WTC11 (cell line): ENCODE measurements at regions not wholly inside any gene's neighbourhood (a gene's known extent, or its start where the extent isn't known, plus 50 kb on each side); places are given as distances from the start of the nearest gene placed in this dataset.

Experiments
- ATAC-seq: fragments of 200-7000 bp; cut with Tn5 transposase; 2 replicates; pipeline ENCODE4 v1.10.0; 2021; ENCODE audit warnings: mild to moderate bottlenecking, moderate library complexity
- CTCF ChIA-PET: fragments of 300-600 bp; sonication (Branson Sonifier 250); formaldehyde crosslinking; loops from one replicate; lab custom pipeline; 2021; ENCODE audit warnings: antibody characterized with exemption; lab: Charles Lee
- POLR2A ChIA-PET: fragments of 350-600 bp; sonication (Branson Sonifier 250); formaldehyde crosslinking; loops from one replicate; lab custom pipeline; 2021; ENCODE audit warnings: antibody characterized with exemption; lab: Charles Lee
- DNase-seq: peaks from one replicate; pipeline ENCODE4 v3.0.0; 2021; ENCODE audit warnings: low spot score
- H3K27ac Mint-ChIP-seq: 2 replicates; pipeline ENCODE4 v1.8.0; 2021; ENCODE audit warnings: mixed read lengths
- H3K27me3 Mint-ChIP-seq: 2 replicates; pipeline ENCODE4 v1.8.0; 2021; ENCODE audit warnings: low read depth, mild to moderate bottlenecking, moderate library complexity, mixed read lengths
- H3K36me3 Mint-ChIP-seq: 2 replicates; pipeline ENCODE4 v1.8.0; 2021; ENCODE audit warnings: mixed read lengths
- H3K4me1 Mint-ChIP-seq: 2 replicates; pipeline ENCODE4 v1.8.0; 2022; ENCODE audit warnings: mixed read lengths
- H3K4me3 Mint-ChIP-seq: 2 replicates; pipeline ENCODE4 v1.8.0; 2021; ENCODE audit warnings: mild to moderate bottlenecking, moderate library complexity, mixed read lengths
- H3K9me3 Mint-ChIP-seq: 2 replicates; pipeline ENCODE4 v1.8.0; 2021; ENCODE audit warnings: mixed read lengths
- AR ChIP-seq: fragments of 250-450 bp; sonication (Bioruptor Pico); IDR thresholded peaks from 2 replicates; pipeline ENCODE4 v1.9.0; 2021; ENCODE audit warnings: mild to moderate bottlenecking
- ATF6 ChIP-seq: sonication (generic); formaldehyde crosslinking; IDR thresholded peaks from 2 replicates; pipeline ENCODE4 v1.8.1; 2023; ENCODE audit warnings: mild to moderate bottlenecking, missing genetic modification reagents
- CREB1 ChIP-seq: sonication (generic); formaldehyde crosslinking; IDR thresholded peaks from 2 replicates; pipeline ENCODE4 v1.8.0; 2023; ENCODE audit warnings: mild to moderate bottlenecking, missing genetic modification reagents
- CREM ChIP-seq: sonication (generic); formaldehyde crosslinking; IDR thresholded peaks from 2 replicates; pipeline ENCODE4 v1.8.1; 2022; ENCODE audit warnings: mild to moderate bottlenecking, missing genetic modification reagents, moderate library complexity
- EMX1 ChIP-seq: fragments of 250-450 bp; sonication (Bioruptor Pico); IDR thresholded peaks from 2 replicates; pipeline ENCODE4 v1.8.0; 2021; ENCODE audit warnings: mild to moderate bottlenecking
- FOXK1 ChIP-seq: sonication (generic); formaldehyde crosslinking; IDR thresholded peaks from 2 replicates; pipeline ENCODE4 v1.8.0; 2022; ENCODE audit warnings: mild to moderate bottlenecking, moderate library complexity, missing genetic modification reagents
- GRHL2 ChIP-seq: fragments of 250-450 bp; sonication (Bioruptor Pico); IDR thresholded peaks from 2 replicates; pipeline ENCODE4 v1.8.0; 2022; ENCODE audit warnings: mild to moderate bottlenecking, moderate library complexity; ENCODE audit not compliant: insufficient replicate concordance, severe bottlenecking
- HMGXB4 ChIP-seq: sonication (generic); formaldehyde crosslinking; IDR thresholded peaks from 2 replicates; pipeline ENCODE4 v1.8.1; 2023; ENCODE audit warnings: mild to moderate bottlenecking, moderate library complexity, missing genetic modification reagents
- IRF2 ChIP-seq: sonication (generic); formaldehyde crosslinking; IDR thresholded peaks from 2 replicates; pipeline ENCODE4 v1.8.0; 2022; ENCODE audit warnings: low read depth, missing genetic modification reagents, borderline replicate concordance
- MXD4 ChIP-seq: fragments of 250-450 bp; sonication (Bioruptor Pico); IDR thresholded peaks from 2 replicates; pipeline ENCODE4 v1.8.0; 2021; ENCODE audit warnings: mild to moderate bottlenecking, moderate library complexity, borderline replicate concordance
- NFATC4 ChIP-seq: fragments of 250-450 bp; sonication (Bioruptor Pico); IDR thresholded peaks from 2 replicates; pipeline ENCODE4 v1.9.0; 2021; ENCODE audit warnings: mild to moderate bottlenecking
- NR2C2 ChIP-seq: sonication (generic); formaldehyde crosslinking; IDR thresholded peaks from 2 replicates; pipeline ENCODE4 v1.8.0; 2022; ENCODE audit warnings: mild to moderate bottlenecking, missing genetic modification reagents
- SMAD4 ChIP-seq: sonication (generic); formaldehyde crosslinking; IDR thresholded peaks from 2 replicates; pipeline ENCODE4 v1.8.0; 2022; ENCODE audit warnings: mild to moderate bottlenecking, missing genetic modification reagents
- SP1 ChIP-seq: sonication (generic); formaldehyde crosslinking; conservative IDR thresholded peaks from 2 replicates; pipeline ENCODE4 v1.8.1; 2022; ENCODE audit warnings: missing genetic modification reagents
- ZNF138 ChIP-seq: sonication (generic); formaldehyde crosslinking; conservative IDR thresholded peaks from 2 replicates; pipeline ENCODE4 v1.8.1; 2022; ENCODE audit warnings: mild to moderate bottlenecking, moderate library complexity, missing genetic modification reagents
- ZNF396 ChIP-seq: fragments of 250-450 bp; sonication (Bioruptor Pico); IDR thresholded peaks from 2 replicates; pipeline ENCODE4 v1.8.0; 2021; ENCODE audit warnings: mild to moderate bottlenecking, moderate library complexity, borderline replicate concordance
- TF ChIP-seq, protein P1 (sequence below): sonication (generic); formaldehyde crosslinking; IDR thresholded peaks from 2 replicates; pipeline ENCODE4 v1.8.0; 2023; ENCODE audit warnings: mild to moderate bottlenecking, missing genetic modification reagents
- TF ChIP-seq, protein P2 (sequence below): sonication (generic); formaldehyde crosslinking; conservative IDR thresholded peaks from 2 replicates; pipeline ENCODE4 v1.8.1; 2022; ENCODE audit warnings: mild to moderate bottlenecking, missing genetic modification reagents
- TF ChIP-seq, protein P3 (sequence below): sonication (generic); formaldehyde crosslinking; conservative IDR thresholded peaks from 2 replicates; pipeline ENCODE4 v1.8.1; 2023; ENCODE audit warnings: mild to moderate bottlenecking, low read depth, missing genetic modification reagents, moderate library complexity
- TF ChIP-seq, protein P4 (sequence below): fragments of 250-450 bp; sonication (Bioruptor Pico); IDR thresholded peaks from 2 replicates; pipeline ENCODE4 v2.1.2; 2022; ENCODE audit warnings: mild to moderate bottlenecking, moderate library complexity

GRCh38 chr13:26923824-26924605 lies 163.4 kb upstream of the GPR12 start:
- no peak overlapping the region for H3K4me3 Mint-ChIP-seq
- no peaks in the 10 kb centered on the region; the same call in 1 of the 2 replicates for H3K27me3 Mint-ChIP-seq
- no peak for ATAC-seq
- H3K36me3 Mint-ChIP-seq: no peaks in the 10 kb centered on the region
- H3K4me1 Mint-ChIP-seq: no peaks in the 10 kb centered on the region
- CTCF ChIA-PET: interaction anchor here (1.3 kb wide), 1 partner anchor 51 kb away, joined by 4 read pairs; no protein-coding TSS in a partner anchor
- no peak overlapping the region for H3K27ac Mint-ChIP-seq
- DNase-seq: no peak
- no peaks in the 10 kb centered on the region for H3K9me3 Mint-ChIP-seq
- no peak for TF ChIP-seq CREB1
- no peak for TF ChIP-seq FOXK1 (CRISPR knock-in tag)
- TF ChIP-seq MXD4 (CRISPR knock-in tag): no peak
- TF ChIP-seq NR2C2 (CRISPR knock-in tag): no peak
- no peak for TF ChIP-seq ZNF396
- TF ChIP-seq AR (CRISPR knock-in tag): no peak
- TF ChIP-seq, protein P1, sequence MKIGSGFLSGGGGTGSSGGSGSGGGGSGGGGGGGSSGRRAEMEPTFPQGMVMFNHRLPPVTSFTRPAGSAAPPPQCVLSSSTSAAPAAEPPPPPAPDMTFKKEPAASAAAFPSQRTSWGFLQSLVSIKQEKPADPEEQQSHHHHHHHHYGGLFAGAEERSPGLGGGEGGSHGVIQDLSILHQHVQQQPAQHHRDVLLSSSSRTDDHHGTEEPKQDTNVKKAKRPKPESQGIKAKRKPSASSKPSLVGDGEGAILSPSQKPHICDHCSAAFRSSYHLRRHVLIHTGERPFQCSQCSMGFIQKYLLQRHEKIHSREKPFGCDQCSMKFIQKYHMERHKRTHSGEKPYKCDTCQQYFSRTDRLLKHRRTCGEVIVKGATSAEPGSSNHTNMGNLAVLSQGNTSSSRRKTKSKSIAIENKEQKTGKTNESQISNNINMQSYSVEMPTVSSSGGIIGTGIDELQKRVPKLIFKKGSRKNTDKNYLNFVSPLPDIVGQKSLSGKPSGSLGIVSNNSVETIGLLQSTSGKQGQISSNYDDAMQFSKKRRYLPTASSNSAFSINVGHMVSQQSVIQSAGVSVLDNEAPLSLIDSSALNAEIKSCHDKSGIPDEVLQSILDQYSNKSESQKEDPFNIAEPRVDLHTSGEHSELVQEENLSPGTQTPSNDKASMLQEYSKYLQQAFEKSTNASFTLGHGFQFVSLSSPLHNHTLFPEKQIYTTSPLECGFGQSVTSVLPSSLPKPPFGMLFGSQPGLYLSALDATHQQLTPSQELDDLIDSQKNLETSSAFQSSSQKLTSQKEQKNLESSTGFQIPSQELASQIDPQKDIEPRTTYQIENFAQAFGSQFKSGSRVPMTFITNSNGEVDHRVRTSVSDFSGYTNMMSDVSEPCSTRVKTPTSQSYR (CRISPR knock-in tag): no peak
- TF ChIP-seq IRF2: no peak
- TF ChIP-seq, protein P2, sequence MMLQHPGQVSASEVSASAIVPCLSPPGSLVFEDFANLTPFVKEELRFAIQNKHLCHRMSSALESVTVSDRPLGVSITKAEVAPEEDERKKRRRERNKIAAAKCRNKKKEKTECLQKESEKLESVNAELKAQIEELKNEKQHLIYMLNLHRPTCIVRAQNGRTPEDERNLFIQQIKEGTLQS (CRISPR knock-in tag): no peak
- no peak for TF ChIP-seq ATF6 (CRISPR knock-in tag)
- TF ChIP-seq, protein P3, sequence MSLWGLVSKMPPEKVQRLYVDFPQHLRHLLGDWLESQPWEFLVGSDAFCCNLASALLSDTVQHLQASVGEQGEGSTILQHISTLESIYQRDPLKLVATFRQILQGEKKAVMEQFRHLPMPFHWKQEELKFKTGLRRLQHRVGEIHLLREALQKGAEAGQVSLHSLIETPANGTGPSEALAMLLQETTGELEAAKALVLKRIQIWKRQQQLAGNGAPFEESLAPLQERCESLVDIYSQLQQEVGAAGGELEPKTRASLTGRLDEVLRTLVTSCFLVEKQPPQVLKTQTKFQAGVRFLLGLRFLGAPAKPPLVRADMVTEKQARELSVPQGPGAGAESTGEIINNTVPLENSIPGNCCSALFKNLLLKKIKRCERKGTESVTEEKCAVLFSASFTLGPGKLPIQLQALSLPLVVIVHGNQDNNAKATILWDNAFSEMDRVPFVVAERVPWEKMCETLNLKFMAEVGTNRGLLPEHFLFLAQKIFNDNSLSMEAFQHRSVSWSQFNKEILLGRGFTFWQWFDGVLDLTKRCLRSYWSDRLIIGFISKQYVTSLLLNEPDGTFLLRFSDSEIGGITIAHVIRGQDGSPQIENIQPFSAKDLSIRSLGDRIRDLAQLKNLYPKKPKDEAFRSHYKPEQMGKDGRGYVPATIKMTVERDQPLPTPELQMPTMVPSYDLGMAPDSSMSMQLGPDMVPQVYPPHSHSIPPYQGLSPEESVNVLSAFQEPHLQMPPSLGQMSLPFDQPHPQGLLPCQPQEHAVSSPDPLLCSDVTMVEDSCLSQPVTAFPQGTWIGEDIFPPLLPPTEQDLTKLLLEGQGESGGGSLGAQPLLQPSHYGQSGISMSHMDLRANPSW: no peak
- TF ChIP-seq, all 79 proteins: peak for 0
- POLR2A ChIA-PET: no interaction called here

DNA sequence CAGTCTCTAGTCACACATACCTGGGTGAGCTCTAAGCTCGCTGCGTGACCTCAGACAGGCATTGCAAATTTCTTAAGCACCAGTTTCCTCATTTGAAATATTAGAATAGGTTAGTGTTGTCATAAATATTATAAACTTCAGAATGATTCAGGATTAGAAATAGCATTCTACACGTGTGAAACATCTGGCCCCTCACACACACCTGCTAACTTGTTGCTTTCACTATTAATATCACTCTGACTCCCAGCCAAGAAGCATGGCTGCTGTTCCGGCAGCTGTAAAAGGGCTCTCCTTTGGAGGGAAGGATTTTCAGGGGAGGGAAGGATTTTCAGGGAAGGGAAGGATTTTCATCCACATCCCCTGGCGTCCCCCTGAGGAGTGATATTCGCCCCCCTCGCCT lies 161.3 kb upstream of the GPR12 start:
- ATAC-seq (no peak), DNase-seq (no peak)
- CTCF ChIA-PET: no interaction called here

More for the DNA sequence above, 161.3 kb upstream of the GPR12 start:
- Mint-ChIP-seq H3K36me3 (no peaks in the 10 kb centered on the region), H3K4me3 (no peak overlapping the region), H3K4me1 (no peaks in the 10 kb centered on the region), H3K9me3 (no peaks in the 10 kb centered on the region), H3K27me3 (no peaks in the 10 kb centered on the region; the same call in 1 of the 2 replicates), H3K27ac (no peak overlapping the region)
- POLR2A ChIA-PET: no interaction called here
- no peak for TF ChIP-seq GRHL2
- no peak for TF ChIP-seq SP1
- no peak for TF ChIP-seq SMAD4 (CRISPR knock-in tag)
- no peak for TF ChIP-seq CREM (CRISPR knock-in tag)
- TF ChIP-seq NFATC4 (CRISPR knock-in tag): no peak
- no peak for TF ChIP-seq ZNF138 (CRISPR knock-in tag)
- TF ChIP-seq HMGXB4 (CRISPR knock-in tag): no peak
- TF ChIP-seq, protein P4, sequence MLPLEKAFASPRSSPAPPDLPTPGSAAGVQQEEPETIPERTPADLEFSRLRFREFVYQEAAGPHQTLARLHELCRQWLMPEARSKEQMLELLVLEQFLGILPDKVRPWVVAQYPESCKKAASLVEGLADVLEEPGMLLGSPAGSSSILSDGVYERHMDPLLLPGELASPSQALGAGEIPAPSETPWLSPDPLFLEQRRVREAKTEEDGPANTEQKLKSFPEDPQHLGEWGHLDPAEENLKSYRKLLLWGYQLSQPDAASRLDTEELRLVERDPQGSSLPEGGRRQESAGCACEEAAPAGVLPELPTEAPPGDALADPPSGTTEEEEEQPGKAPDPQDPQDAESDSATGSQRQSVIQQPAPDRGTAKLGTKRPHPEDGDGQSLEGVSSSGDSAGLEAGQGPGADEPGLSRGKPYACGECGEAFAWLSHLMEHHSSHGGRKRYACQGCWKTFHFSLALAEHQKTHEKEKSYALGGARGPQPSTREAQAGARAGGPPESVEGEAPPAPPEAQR (CRISPR knock-in tag): no peak
- no peak for TF ChIP-seq EMX1 (CRISPR knock-in tag)
